Smooth muscle cell of the brain vasculature (primary cell): ENCODE measurements at regions not wholly inside any gene's neighbourhood (a gene's known extent, or its start where the extent isn't known, plus 50 kb on each side); places are given as distances from the start of the nearest gene placed in this dataset.
"Not testable (repeated sequence)": the region's sequence is repeated elsewhere in the genome, so short reads cannot be mapped to it uniquely, and the experiment has no call there.

ENCODE experiments used
- DNase-seq: peaks from one replicate; pipeline ENCODE4 v3.0.0-alpha.2; 2012; ENCODE audit warnings: low read depth, low spot score

DNA sequence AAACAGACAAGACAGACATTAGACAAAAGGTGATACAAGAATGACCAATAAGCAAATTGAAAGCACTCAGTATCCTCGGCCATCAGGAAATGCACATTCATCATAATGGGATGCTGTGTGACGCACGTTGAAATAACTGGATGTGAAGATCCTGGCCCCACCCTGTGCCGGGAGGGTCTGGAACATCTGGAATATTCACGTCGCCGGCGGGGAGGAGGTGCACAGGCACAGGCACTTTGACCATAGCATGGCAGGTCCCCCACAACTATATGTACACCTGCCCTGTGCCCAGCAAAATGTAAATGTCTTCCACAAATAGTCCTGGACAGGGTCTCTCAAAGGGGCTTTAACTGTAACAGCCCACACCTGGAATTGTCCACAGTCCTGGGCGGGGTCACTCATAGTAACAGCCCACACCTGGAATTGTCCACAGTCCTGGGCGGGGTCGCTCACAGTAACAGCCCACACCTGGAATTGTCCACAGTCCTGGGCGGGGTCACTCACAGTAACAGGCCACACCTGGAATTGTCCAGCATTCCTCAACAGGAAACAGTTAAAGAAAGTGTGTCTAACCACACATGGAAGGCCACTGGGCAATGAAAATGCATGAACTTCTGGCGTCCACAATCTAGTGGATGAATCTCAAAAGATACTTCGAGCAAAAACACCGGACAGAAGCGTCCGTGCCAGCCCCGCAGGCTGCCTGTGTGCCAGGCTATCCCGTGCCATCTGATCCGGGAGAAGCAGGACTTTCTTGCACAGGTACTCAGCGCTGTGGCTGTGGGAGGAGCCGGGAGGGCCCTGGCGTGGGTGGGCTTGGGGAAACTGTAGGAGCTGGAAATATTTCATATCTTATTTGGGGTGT lies 113.4 kb downstream of the RTP5 start:
- DNase-seq, result no peak

DNA sequence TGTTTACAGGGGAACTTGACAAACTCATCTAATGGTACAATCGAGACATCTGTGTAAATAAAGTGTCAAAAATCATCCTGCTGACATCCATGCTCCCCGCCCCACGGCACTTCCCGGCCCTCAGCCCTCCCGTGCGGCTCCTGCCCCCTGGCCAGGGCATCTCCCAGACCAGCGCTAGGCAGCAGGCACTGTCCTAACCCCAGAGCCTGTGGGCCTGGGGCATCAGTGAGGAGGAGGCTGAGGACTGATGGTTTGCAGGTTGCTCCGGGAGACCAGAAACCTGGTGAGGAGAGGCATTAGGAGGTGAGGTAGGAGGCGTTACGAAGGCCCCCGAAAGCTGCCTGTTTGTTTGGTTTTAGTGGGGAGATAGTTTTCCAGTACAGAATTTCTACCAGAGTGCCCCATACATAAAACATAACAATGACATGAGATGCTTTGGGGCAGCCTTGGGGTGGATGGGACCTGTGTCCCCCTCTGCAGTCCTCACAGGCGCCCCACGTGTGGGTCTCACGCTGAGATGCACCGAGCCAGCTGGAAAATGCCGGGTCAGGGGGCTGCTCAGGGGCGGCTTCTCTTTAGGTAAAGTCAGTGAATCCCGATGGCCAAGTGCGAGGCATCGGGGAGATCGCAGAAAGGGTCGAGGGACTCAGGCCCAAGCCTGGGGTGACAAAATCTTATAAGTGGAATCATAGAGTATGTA lies 114.2 kb downstream of the RTP5 start:
- DNase-seq, result no peak

DNA sequence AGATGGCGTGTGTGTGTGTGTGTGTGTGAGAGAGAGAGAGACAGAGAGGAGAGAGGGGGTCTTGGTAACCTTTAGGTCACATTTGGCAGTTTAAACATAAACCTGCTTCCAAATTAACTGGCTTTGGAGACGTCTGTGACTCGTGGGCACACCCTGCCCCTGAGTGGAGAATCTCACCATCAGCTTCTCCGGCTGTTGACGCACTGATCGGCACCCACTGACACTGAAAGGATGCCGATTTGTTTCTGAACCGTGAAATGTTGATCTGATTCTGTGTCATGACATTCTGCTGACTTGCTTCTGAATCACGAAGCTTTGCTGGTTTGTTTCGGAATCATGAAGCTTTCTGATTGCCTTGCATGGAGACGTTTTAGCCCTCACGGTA lies 114.7 kb downstream of the RTP5 start:
- DNase-seq, result no peak

DNA sequence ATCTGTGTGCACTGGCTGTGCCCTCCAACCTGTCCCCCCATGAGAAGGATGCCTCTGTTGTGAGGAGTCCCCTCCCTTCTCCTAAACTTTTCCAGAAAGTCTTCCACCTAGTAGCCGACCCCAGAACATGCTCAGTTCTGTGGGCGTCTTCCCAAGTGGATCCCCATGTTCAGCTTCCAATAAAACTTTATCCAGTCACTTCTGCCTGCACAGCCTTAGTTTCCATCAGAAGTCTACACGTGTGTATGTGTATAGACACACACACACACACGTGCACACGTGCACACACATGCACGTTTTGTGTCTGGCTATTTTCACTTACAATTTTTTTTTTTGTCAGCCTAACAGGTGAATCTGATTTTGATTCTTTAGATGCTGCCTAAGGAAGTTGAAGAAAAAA lies 115.1 kb downstream of the RTP5 start:
- DNase-seq, result no peak

DNA sequence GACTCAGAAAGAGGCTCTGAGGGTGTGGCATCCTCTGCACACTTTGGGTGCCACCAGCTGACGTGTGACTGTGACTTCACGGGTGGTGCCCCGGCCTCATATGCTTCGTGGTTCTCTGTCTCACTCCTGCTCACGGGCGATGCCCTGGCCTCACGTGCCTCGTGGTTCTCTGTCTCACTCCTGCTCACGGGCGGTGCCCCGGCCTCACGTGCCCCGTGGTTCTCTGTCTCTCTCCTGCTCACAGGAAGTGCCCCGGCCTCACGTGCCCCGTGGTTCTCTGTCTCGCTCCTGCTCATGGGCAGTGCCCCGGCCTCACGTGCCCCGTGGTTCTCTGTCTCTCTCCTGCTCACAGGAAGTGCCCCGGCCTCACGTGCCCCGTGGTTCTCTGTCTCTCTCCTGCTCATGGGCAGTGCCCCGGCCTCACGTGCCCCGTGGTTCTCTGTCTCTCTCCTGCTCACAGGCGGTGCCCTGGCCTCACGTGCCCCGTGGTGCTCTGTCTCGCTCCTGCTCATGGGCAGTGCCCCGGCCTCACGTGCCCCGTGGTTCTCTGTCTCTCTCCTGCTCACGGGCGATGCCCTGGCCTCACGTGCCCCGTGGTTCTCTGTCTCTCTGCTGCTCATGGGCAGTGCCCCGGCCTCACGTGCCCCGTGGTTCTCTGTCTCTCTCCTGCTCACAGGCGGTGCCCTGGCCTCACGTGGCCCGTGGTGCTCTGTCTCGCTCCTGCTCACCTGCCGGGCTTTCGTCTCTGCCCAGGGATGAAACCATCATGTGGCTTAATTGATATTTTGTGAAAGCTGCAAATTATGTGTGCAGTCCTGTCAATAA lies 115.8 kb downstream of the RTP5 start:
- not testable (repeated sequence) for DNase-seq

DNA sequence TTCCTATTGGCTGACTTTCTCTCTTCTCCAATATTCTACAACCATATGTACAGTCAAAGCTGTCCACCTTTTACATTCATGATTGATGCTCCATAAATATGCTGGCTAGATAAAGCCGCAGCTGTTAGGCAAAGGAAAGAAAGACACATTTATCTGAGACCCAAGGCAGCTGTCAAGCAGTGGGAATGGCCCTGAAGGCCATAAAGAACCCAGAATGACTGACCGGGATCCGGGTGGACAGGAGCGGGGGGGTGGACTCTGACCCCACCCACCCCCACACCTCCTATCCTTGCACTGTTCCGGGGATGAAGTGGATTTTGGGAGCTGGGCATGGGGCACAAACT lies 116.4 kb downstream of the RTP5 start:
- DNase-seq, result no peak

DNA sequence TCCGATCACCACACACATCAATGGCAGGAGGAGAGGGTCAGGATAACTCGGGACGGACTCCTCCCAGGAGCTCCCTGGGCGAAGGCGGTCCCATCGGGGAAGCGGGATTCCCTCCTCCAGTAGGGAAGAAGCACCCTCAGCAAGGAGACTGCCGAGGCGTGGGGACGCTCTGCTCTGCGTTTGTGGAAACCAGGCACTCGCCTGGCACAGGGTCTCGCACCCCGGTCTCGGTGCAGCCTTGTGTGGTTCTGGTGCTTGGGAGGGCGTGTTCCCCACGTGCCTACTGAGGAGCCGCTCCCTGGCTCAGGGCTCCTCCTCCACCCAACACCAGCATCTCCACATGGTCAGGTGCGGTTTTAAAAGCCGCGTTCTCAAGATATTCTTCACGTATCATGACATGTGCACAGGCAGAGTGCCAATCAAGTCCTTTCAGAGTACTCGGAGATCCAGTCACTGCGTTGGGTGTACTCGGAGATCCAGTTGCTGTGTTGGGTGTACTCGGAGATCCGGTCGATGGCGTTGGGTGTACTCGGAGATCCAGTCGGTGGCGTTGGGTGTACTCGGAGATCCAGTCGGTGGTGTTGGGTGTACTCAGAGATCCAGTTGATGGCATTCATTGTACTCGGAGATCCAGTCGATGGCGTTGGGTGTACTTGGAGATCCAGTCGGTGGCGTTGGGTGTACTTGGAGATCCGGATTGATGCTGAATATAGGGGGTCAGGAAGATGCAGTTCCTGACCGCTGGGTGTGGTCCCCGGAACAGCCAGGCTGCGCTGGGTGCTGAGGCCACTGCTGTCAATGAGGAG lies 117.5 kb downstream of the RTP5 start:
- no peak for DNase-seq

DNA sequence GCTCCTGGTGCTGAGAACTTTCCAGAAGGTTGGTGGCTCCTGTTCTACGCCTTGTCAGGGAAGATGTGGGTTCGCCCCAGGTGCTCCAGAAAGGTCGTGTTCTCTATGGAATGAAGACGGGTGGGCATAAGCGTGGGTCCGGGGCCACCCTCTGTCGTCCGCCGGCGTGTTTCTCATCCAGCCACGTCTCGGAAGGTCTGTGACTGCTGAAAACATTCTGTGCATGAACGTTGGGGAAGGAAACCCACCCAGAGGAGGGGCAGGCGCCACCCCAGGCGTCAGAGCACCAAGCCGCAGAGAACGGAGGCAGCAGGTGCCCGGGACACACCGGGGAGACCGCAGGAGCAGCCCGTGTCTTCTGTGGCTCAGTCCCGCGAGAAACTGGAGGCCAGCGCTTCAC lies 118.2 kb downstream of the RTP5 start:
- DNase-seq, result no peak

DNA sequence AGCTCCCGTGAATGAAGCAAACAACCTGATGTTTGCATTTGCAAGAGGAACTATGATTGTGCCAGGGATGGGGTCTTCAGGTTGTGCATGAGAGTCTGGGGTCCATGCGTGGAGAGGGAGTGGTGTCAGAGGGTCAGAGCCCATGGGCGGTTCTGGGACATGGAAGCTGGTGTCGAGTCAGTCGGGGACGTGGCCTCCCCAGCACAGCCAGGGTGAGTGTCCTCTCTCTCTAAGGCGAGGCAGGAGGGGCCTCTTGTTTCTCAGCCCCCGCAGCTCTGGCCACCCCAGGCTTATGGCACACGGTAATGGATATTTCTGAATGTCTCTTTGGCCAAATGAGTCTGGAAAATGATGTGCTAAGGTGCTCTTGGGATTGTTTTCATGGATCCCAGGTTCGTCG lies 118.6 kb downstream of the RTP5 start:
- DNase-seq, result no peak

DNA sequence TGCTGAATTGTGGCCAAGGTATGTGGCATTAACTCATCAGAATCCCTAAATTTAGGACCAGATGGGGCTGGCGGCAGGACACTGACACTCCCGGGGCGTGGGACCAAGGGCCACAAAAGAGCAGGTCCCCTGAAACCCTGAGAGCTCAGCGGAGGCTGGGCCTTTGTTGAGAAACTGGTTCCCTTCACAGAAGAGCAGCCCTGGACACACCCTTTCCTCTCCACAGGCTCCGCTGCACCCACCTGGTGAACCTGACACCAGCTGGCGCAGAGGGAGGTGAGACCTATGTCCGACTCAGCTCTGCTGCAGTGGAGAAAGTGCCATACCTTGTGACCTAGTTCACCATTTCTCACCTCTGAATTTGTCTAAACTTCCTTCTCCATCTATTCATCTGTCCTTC lies 119.5 kb downstream of the RTP5 start:
- no peak for DNase-seq

DNA sequence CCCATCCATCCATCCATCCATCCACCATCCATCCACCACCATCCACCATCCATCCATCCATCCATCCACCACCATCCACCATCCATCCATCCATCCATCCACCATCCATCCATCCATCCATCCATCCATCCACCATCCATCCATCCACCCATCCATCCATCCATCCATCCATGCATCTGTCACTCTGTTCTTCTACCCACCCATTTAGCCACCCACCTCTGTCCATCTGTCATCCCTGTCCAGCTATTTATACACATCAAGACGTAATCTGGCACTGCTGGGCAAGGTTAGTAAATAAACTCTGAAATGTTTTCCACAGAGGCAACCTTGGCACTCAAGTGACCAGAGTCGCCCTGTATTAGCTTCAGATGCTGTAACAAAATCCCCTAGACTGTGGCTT lies 120.9 kb downstream of the RTP5 start:
- no peak for DNase-seq

DNA sequence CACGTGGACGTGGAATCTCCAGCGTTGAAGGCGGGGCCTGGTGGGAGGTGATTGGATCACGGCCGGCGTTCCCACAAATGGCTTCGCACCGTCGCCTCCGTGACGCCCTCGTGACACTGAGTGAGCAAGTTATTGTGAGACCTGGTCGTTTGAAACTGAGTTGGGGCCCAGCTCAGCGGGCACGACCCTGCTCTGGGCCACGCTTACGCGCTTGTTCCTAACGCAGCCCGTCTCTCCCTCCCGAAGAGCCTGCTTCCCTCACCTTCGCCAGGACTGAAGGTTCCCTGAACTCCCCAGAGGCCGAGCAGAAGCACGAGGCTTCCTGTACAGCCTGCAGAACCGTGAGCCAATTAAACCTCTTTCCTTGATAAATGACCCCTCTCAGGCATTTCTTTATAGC lies 121.8 kb downstream of the RTP5 start:
- DNase-seq, result no peak

DNA sequence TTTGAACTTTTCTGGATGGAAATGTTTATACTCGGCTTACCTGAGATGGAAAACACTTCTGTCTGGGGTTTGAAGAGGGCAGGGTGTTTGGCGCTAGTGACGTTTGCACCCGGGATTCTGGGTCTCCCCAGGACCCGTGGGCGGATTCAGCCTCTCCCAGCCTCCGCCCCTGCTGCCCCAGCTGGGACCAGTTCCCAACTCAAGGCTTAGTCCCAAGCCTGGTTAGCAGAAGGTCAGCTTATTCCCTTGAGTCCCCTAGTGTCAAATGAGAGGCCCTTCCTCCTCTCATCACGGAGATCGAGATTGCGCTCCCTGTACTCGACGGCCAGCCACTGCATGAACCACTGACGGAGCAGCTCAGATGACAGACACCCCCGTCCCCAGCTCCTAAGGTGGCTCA lies 123.2 kb downstream of the RTP5 start:
- no peak for DNase-seq

DNA sequence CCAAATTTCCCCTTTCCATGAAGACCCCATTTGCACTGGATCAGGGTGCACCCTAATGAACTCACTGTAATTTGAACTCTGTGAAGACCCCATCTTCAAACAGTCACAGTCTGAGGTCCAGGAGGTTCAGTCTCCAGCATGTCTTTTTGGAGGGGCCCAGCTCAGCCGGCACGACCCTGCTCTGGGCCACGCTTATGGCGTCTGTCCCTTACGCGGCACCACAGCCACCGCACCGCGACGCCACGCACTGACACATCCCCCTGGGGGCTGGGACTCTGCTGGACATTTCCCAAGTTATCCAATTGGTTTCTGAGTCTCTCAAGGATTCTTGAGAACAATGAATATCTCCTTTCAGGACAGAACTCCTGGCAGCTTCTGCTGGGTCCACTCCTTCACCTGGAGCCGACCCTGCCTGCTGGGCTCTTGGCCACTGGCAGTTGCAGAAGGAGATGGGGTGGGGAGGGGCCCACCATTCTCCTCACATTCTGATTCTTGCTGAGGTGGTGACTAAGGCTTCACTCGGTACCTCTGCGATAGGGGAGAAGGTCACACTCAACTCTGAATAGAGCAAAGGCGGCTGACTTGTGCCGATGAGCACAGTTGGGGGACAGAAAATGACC lies 124.0 kb downstream of the RTP5 start:
- DNase-seq, result no peak

DNA sequence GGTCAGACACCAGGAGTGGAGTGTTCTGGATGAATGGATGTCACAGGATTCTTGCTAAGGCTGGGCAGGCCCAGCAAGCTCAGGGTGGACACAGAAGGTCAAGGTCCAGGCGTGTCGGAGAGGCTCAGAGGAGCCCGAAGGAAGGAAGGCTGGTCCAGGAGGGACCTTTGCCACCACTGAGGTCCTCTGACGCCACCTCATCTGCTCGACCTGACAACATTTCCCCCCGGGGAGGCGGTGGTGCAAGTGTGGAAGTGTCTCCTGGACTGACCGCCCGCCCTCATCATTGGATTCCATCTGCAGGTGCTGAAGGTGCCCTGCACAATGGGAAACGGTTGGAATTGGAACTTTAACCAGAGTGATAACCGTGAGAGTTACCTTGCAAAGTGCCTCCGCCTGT lies 124.6 kb downstream of the RTP5 start:
- DNase-seq, result no peak

DNA sequence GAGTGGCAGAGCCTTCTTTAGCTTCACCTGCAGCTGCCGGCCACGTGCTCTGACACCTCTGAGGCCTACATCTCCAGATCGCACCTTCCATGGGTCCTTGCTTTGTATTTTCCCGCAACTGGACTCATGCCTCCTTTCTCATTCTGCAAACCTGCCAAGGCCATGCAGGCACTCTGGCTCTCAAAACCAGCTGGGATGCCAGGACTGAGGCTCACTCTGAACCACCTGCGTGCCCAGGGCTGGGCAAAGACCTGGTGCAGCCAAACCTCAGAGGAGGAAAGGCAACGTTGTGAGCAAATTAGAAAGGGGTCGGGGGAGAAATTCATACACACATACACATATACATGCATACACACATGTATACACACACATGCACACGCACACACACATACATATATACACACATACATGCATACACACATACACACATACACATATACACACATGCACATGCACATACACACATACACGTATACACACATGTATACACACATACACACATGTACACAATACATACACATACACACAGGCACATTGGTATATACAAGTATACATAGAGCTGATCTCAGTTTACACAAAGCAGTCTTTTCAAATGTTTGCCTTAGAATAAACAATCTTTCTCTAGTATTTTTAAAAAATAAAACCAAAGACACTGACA lies 125.2 kb downstream of the RTP5 start:
- no peak for DNase-seq

DNA sequence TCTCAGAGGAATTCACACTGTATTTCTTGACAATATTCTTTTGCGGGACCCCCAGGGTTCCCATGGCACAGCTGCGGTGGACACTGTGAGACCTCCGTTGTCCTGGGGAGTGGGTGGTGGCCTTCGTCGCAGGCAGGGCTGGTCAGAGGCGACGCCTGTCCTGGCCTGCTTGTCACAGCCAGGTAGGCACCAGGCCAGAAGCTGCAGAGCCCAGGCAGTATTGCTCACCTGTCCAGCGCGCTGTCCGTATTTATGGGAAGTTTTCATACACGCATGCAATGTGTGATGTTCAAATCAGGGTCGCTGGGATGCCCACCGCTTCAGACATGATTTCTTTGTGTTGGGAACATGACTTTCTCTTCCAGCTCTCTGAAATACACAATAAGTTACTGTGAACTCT lies 126.6 kb downstream of the RTP5 start:
- no peak for DNase-seq

DNA sequence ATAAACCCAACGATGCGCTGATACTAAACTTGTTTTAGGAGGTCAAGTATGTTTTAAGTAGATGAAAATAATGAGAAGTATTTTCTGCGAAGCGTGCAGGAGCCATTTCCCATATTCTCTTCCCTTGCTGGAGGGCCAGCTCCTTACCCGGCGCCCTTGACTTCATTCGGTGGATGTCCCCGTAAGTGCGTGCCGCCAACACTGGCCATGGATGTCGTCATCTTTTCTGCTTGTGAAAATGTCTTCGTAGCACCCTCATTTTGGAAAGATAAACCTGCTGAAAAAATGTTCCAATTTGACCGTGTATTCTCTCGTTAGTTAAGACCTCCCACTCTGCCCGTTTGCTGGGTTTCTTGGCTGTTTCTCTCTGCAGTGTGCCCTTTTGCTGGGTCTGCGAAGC lies 127.5 kb downstream of the RTP5 start:
- DNase-seq, result no peak

DNA sequence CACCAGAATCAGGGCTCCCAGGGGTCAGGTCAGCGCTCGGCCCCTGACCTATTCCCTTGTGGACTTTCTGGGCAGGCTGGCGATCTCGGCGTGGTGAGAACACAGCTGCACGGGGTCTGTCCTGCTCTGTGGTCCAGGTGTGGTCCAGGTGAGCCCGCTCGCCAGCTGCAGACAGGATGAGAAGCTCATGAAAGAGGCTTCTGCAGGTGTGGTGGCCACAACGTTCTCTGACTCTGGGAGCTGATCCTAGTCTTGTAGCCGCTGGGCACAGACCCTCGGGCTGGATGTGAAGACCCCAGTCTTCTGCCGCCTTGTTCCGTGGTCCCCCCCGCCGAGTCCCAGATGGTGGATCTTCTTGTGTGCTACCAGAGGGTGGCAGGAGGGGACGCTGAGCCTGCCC lies 129.7 kb downstream of the RTP5 start:
- DNase-seq, result no peak

DNA sequence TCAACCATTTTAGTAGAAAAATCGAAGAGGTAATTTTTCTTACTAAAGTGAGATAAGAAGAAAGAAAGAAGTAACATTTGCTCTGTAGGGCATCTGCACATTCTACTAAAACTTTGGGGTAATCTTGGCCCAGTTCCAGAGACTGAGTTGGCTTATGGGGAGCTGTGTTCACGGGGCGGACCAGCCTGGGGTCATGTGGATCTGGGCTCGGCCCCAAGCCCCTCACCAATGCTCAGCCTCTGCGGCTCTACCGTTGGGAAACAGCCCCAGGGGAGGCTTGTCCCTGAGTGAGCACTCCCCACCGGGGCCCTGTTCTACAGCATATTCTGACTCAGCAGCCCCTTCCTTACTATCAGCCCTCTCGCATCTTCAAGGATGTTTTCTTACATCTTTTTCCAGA lies 132.3 kb downstream of the RTP5 start:
- DNase-seq, result no peak

DNA sequence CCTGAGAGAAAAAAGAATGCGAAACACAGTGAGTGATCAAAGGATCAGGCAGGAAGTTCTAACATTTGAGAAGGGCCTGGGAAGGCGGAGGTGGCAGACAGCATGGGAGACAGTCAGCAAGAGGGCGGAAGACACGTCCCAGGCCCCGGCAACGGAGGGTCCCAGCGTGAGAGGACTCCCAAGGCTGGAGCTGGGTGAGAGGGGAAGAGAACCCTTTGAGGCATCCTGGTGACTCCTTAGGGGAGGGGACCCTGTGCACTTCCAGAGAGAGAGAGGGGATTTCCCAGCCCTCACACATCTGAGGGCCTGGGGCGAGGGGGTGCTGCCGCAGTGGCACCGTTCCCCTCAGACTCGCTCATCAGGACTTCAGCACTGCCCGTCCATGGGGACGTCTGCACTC lies 133.4 kb downstream of the RTP5 start:
- no peak for DNase-seq
